Parathyroid adenoma (tissue), 2 donors: ENCODE measurements at regions not wholly inside any gene's neighbourhood (a gene's known extent, or its start where the extent isn't known, plus 50 kb on each side); places are given as distances from the start of the nearest gene placed in this dataset.
"Not testable (repeated sequence)": the region's sequence is repeated elsewhere in the genome, so short reads cannot be mapped to it uniquely, and the experiment has no call there.

Experiments
- H2AFZ ChIP-seq: fragments of 300-600 bp; sonication (generic); one replicate; pipeline ENCODE4 v1.7.0; 2017; ENCODE audit warnings: antibody characterized with exemption, mild to moderate bottlenecking
- H3K27ac ChIP-seq: fragments of 300-600 bp; sonication (generic); one replicate; pipeline ENCODE4 v1.7.0; 2017
- H3K27me3 ChIP-seq: fragments of 300-600 bp; sonication (generic); one replicate; pipeline ENCODE4 v1.7.0; 2017; ENCODE audit warnings: low read length; ENCODE audit not compliant: control insufficient read depth, insufficient read depth
- H3K36me3 ChIP-seq: fragments of 300-600 bp; sonication (generic); one replicate; pipeline ENCODE4 v1.7.0; 2017; ENCODE audit warnings: low read length; ENCODE audit not compliant: control insufficient read depth, insufficient read depth
- H3K4me1 ChIP-seq: fragments of 300-600 bp; sonication (generic); one replicate; pipeline ENCODE4 v1.7.0; 2017; ENCODE audit warnings: control low read depth
- H3K4me2 ChIP-seq: fragments of 300-600 bp; sonication (generic); one replicate; pipeline ENCODE4 v1.7.0; 2017; ENCODE audit warnings: low read length
- H3K4me3 ChIP-seq: fragments of 300-600 bp; sonication (generic); one replicate; pipeline ENCODE4 v1.7.0; 2017; ENCODE audit warnings: low read depth, low read length
- H3K79me2 ChIP-seq: fragments of 300-600 bp; sonication (generic); one replicate; pipeline ENCODE4 v1.7.0; 2017; ENCODE audit warnings: control low read depth
- H3K9ac ChIP-seq: fragments of 300-600 bp; sonication (generic); one replicate; pipeline ENCODE4 v1.7.0; 2017; ENCODE audit warnings: mild to moderate bottlenecking
- H3K9me3 ChIP-seq: fragments of 300-600 bp; sonication (generic); one replicate; pipeline ENCODE4 v1.7.0; 2017; ENCODE audit warnings: low read length; ENCODE audit not compliant: control insufficient read depth
- CTCF ChIP-seq: fragments of 300-600 bp; sonication (generic); IDR thresholded peaks from one replicate; pipeline ENCODE4 v1.7.0; 2017; ENCODE audit warnings: antibody characterized with exemption, mild to moderate bottlenecking
- donor health status: primary hyperparathyroidism.

GRCh38 chr16:59614466-59615240 is 880.5 kb upstream of the GOT2 start:
- H3K36me3 ChIP-seq: no peaks in the 10 kb centered on the region
- H3K9ac ChIP-seq: no peak overlapping the region
- H3K27me3 ChIP-seq: no peaks in the 10 kb centered on the region
- H2AFZ ChIP-seq: no peak overlapping the region
- H3K4me1 ChIP-seq: no peaks in the 10 kb centered on the region
- TF ChIP-seq CTCF: no peak
- H3K27ac ChIP-seq: no peak overlapping the region
- H3K9me3 ChIP-seq: no peaks in the 10 kb centered on the region
- H3K4me2 ChIP-seq: no peak overlapping the region
- no peaks in the 10 kb centered on the region for H3K79me2 ChIP-seq
- no peak overlapping the region for H3K4me3 ChIP-seq

DNA sequence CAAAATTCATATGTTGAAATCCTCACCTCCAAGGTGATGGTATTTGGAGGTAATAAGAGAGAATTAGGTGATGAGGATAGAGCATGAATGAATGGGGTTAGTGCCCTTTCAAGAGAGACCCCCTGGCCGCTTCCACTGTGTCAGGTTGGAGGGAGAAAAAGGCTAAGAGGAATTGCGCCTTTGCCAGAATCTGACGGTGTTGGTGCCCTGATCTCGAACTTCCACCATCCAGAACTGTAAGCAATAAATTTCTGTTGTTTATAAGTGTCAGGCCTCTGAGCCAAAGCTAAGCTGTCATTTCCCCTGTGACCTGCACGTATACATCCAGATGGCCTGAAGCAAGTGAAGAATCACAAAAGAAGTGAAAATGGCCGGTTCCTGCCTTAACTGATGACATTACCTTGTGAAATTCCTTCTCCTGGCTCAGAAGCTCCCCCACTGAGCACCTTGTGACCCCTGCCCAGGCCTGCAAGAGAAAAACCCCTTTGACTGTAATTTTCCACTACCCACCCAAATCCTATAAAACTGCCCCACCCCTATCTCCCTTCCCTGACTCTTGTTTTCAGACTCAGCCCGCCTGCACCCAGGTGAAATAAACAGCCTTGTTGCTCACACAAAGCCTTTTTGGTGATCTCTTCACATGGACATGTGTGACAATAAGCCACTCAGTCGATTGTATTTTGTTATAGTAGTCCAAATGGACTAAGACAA is 878.9 kb upstream of the GOT2 start:
- H2AFZ ChIP-seq, H3K79me2 ChIP-seq, H3K27me3 ChIP-seq, H3K4me2 ChIP-seq, H3K4me1 ChIP-seq, H3K27ac ChIP-seq, H3K4me3 ChIP-seq, H3K9me3 ChIP-seq, H3K36me3 ChIP-seq, H3K9ac ChIP-seq: not testable (repeated sequence)

DNA sequence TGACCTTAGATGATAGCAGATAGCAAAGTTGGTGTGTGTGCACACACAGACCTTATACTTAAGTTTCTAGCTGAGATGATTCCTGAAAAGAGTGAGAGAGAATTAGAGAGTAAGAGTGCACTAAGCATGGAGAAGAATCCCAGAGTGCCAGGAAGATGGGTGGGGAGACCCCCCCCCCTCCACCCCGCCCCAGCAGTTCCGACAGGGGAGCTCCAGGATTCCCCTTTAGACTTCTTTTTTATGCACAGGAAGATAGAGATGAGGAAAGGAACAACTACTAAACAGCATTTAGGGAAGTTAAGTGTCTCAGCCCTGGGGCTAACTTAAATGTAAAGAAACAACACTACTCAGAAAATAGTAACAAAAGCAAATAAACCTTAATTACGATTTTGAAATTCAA is 878.0 kb upstream of the GOT2 start:
- no peaks in the 10 kb centered on the region for H3K36me3 ChIP-seq
- H3K9me3 ChIP-seq: no peaks in the 10 kb centered on the region
- H3K79me2 ChIP-seq: no peaks in the 10 kb centered on the region
- H3K27me3 ChIP-seq: no peaks in the 10 kb centered on the region
- no peak overlapping the region for H3K4me3 ChIP-seq
- no peak for TF ChIP-seq CTCF
- no peak overlapping the region for H2AFZ ChIP-seq
- H3K4me1 ChIP-seq: no peaks in the 10 kb centered on the region
- no peak overlapping the region for H3K27ac ChIP-seq
- no peak overlapping the region for H3K4me2 ChIP-seq
- H3K9ac ChIP-seq: no peak overlapping the region

DNA sequence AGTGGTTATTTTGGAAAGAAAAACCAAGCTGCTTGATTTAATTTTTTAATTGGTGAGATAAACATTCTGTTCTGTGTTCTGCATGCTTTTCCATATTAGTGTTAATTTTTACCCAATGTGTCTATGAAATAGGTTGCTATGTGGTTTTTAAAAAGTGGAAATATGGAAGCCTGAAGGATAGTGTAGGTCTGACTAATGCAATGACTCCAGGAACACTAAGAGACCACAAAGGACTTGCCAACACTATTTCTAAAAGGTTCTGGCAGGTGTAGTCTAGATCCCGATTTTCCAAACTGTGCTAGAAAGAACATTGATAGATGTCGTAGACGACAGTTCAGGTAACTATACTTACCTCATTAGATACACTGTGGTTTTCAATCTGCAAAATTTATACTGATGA is 877.4 kb upstream of the GOT2 start:
- no peak overlapping the region for H2AFZ ChIP-seq
- no peaks in the 10 kb centered on the region for H3K4me1 ChIP-seq
- no peaks in the 10 kb centered on the region for H3K9me3 ChIP-seq
- H3K9ac ChIP-seq: no peak overlapping the region
- H3K4me2 ChIP-seq: no peak overlapping the region
- no peaks in the 10 kb centered on the region for H3K36me3 ChIP-seq
- no peaks in the 10 kb centered on the region for H3K79me2 ChIP-seq
- no peak overlapping the region for H3K4me3 ChIP-seq
- no peaks in the 10 kb centered on the region for H3K27me3 ChIP-seq
- no peak overlapping the region for H3K27ac ChIP-seq
- no peak for TF ChIP-seq CTCF

DNA sequence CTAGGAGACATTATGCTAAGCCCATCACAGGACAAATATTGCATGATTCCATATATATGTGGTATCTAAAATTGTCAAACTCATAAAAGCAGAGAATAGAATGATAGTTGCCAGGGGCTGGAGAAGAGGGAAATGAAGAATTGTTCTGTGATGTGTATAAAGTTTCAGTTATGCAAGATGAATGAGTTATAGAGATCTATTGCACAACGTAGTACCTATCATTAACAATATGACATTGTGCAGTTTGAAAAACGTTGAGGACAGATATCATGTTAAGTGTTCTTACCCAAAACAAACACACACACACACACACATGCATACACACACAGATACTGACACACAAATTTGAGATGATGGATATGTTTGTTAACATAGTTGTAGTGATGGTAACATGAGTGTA is 871.6 kb upstream of the GOT2 start:
- no peaks in the 10 kb centered on the region for H3K9me3 ChIP-seq
- H3K27ac ChIP-seq: no peak overlapping the region
- H3K4me3 ChIP-seq: no peak overlapping the region
- H3K79me2 ChIP-seq: no peaks in the 10 kb centered on the region
- H2AFZ ChIP-seq: no peak overlapping the region
- H3K4me2 ChIP-seq: no peak overlapping the region
- no peaks in the 10 kb centered on the region for H3K36me3 ChIP-seq
- TF ChIP-seq CTCF: no peak
- H3K27me3 ChIP-seq: no peaks in the 10 kb centered on the region
- H3K9ac ChIP-seq: no peak overlapping the region
- no peaks in the 10 kb centered on the region for H3K4me1 ChIP-seq
